SK-N-SH (cell line): ENCODE measurements at regions not wholly inside any gene's neighbourhood (a gene's known extent, or its start where the extent isn't known, plus 50 kb on each side); places are given as distances from the start of the nearest gene placed in this dataset.

ENCODE experiments used
- CTCF ChIA-PET: fragments of 300-600, 350-600 bp; formaldehyde crosslinking; extraction: SDS; loops from one replicate; lab custom pipeline; 2021; lab: Yijun Ruan, JAX
- POLR2A ChIA-PET: fragments of 350-600 bp; sonication (Branson Sonifier 250); formaldehyde crosslinking; extraction: SDS; loops from one replicate; lab custom pipeline; 2020; ENCODE audit warnings: antibody characterized with exemption, inconsistent platforms; lab: Yijun Ruan, JAX
- DNase-seq: peaks from one replicate; pipeline ENCODE4 v3.0.0; 2012
- H2AFZ ChIP-seq: fragments of 200-600 bp; sonication (generic); 2 replicates; pipeline ENCODE4 v1.8.1; 2016; ENCODE audit warnings: antibody characterized with exemption, mild to moderate bottlenecking, low read depth
- H3F3A ChIP-seq: fragments of 200-600 bp; sonication (generic); replicated peaks from 2 replicates; pipeline ENCODE3; 2016; ENCODE audit warnings: antibody characterized with exemption, mild to moderate bottlenecking; ENCODE audit not compliant: insufficient read depth
- H3K27ac ChIP-seq, 2 experiments: fragments of 200-500 bp in 1 of 2; fragments of 200-600 bp in 1 of 2; sonication (Bioruptor generic) in 1 of 2; sonication (generic), shearing (Covaris generic) in 1 of 2; 2 replicates each; pipeline versions ENCODE4 v1.5.1 to v1.6.1; 2014 to 2016; ENCODE audit warnings: low read depth in 2 of 2, inconsistent platforms in 1 of 2, low read length in 1 of 2, mild to moderate bottlenecking in 1 of 2, mixed read lengths in 1 of 2
- H3K27me3 ChIP-seq: fragments of 200-600 bp; sonication (generic), shearing (Covaris generic); 2 replicates; pipeline ENCODE4 v1.6.1; 2016; ENCODE audit warnings: mixed run types; ENCODE audit not compliant: insufficient read depth
- H3K36me3 ChIP-seq, 2 experiments: fragments of 200-500 bp in 1 of 2; fragments of 200-600 bp in 1 of 2; sonication (Bioruptor generic) in 1 of 2; sonication (generic) in 1 of 2; replicated peaks in 1 of 2; 2 replicates each; pipeline versions ENCODE3 to v1.5.1; 2014 to 2016; ENCODE audit warnings: low read length in 1 of 2, mild to moderate bottlenecking in 1 of 2; ENCODE audit not compliant: insufficient read depth in 2 of 2, control insufficient read depth in 1 of 2
- H3K4me1 ChIP-seq, 2 experiments: fragments of 200-500 bp in 1 of 2; fragments of 200-600 bp in 1 of 2; sonication (Bioruptor generic) in 1 of 2; sonication (generic), shearing (Covaris generic) in 1 of 2; 2 replicates each; pipeline versions ENCODE4 v1.5.1 to v1.6.1; 2014 to 2016; ENCODE audit warnings: low read depth in 1 of 2, low read length in 1 of 2, mixed run types in 1 of 2; ENCODE audit not compliant: insufficient read depth in 2 of 2, control insufficient read depth in 1 of 2
- H3K4me2 ChIP-seq: fragments of 200-600 bp; sonication (generic), shearing (Covaris generic); 2 replicates; pipeline ENCODE4 v1.6.1; 2017; ENCODE audit warnings: mixed run types
- H3K4me3 ChIP-seq, 2 experiments: fragments of 200-500 bp in 1 of 2; fragments of 200-600 bp in 1 of 2; sonication (Bioruptor generic) in 1 of 2; sonication (generic), shearing (Covaris generic) in 1 of 2; 2 replicates each; pipeline versions ENCODE4 v1.5.1 to v1.8.1; 2014 to 2016; ENCODE audit warnings: low read depth in 2 of 2, inconsistent platforms in 1 of 2, low read length in 1 of 2, mild to moderate bottlenecking in 1 of 2, mixed read lengths in 1 of 2, moderate library complexity in 1 of 2
- H3K79me2 ChIP-seq: fragments of 200-600 bp; sonication (generic); 2 replicates; pipeline ENCODE4 v1.8.1; 2017; ENCODE audit warnings: mild to moderate bottlenecking; ENCODE audit not compliant: insufficient read depth
- H3K9ac ChIP-seq: fragments of 200-600 bp; sonication (generic); 2 replicates; pipeline ENCODE4 v1.6.1; 2017; ENCODE audit warnings: mixed run types
- H3K9me2 ChIP-seq: fragments of 200-600 bp; sonication (generic); 2 replicates; pipeline ENCODE4 v1.6.1; 2017; ENCODE audit warnings: mixed run types
- H3K9me3 ChIP-seq: fragments of 200-600 bp; sonication (generic); 2 replicates; pipeline ENCODE4 v1.6.1; 2017; ENCODE audit warnings: mixed run types, mild to moderate bottlenecking, moderate library complexity
- H4K20me1 ChIP-seq: fragments of 200-600 bp; sonication (generic); 2 replicates; pipeline ENCODE4 v1.6.1; 2017; ENCODE audit warnings: mild to moderate bottlenecking, mixed run types; ENCODE audit not compliant: insufficient read depth
- ELF1 ChIP-seq: IDR thresholded peaks from 2 replicates; pipeline ENCODE4 v1.4.0; 2012
- EP300 ChIP-seq, 2 experiments: IDR thresholded peaks; 2 replicates each; pipeline versions ENCODE4 v1.4.0 to v1.6.1; 2012; ENCODE audit warnings: borderline replicate concordance in 1 of 2, low read depth in 1 of 2, low read length in 1 of 2
- FOSL2 ChIP-seq: IDR thresholded peaks from 2 replicates; pipeline ENCODE4 v1.4.0; 2012; ENCODE audit warnings: low read depth, mild to moderate bottlenecking, moderate library complexity, borderline replicate concordance
- FOXM1 ChIP-seq: IDR thresholded peaks from 2 replicates; pipeline ENCODE4 v1.4.0; 2012; ENCODE audit warnings: low read depth, mild to moderate bottlenecking
- MAX ChIP-seq: IDR thresholded peaks from 2 replicates; pipeline ENCODE4 v1.4.0; 2012; ENCODE audit warnings: low read depth
- MXI1 ChIP-seq: IDR thresholded peaks from 2 replicates; pipeline ENCODE4 v1.6.1; 2012; ENCODE audit warnings: mild to moderate bottlenecking, low read depth, low read length, improper control_type of control experiment
- NRF1 ChIP-seq: IDR thresholded peaks from 2 replicates; pipeline ENCODE4 v1.6.1; 2012; ENCODE audit warnings: low read depth, mild to moderate bottlenecking, low read length
- RAD21 ChIP-seq: IDR thresholded peaks from 2 replicates; pipeline ENCODE4 v1.6.1; 2012; ENCODE audit warnings: mild to moderate bottlenecking, low read length
- RXRA ChIP-seq: IDR thresholded peaks from 2 replicates; pipeline ENCODE4 v1.4.0; 2012; ENCODE audit warnings: low read depth, mild to moderate bottlenecking, borderline replicate concordance
- TCF12 ChIP-seq: IDR thresholded peaks from 2 replicates; pipeline ENCODE4 v1.4.0; 2012
- USF2 ChIP-seq: fragments of 150-350 bp; IDR thresholded peaks from 2 replicates; pipeline ENCODE4 v1.6.1; 2017; ENCODE audit warnings: antibody characterized with exemption, low read length, low read depth, borderline replicate concordance
- YY1 ChIP-seq: IDR thresholded peaks from 2 replicates; pipeline ENCODE4 v1.4.0; 2012; ENCODE audit warnings: low read depth, mild to moderate bottlenecking
- ZBTB33 ChIP-seq: IDR thresholded peaks from 2 replicates; pipeline ENCODE4 v1.4.0; 2012; ENCODE audit warnings: low read depth, borderline replicate concordance
- WGBS: methylation state at CpG from one replicate; pipeline ENCODE4 v1.1.6; 2017; ENCODE audit warnings: low lambda C conversion rate; 5-methylcytosine and 5-hydroxymethylcytosine counted together

- Histone ChIP-seq H3K27ac (no peak overlapping the region), H3K4me2 (no peak overlapping the region), H3K36me3 (no peaks in the 10 kb centered on the region), H3K4me1 (no peaks in the 10 kb centered on the region), H3F3A (no peaks in the 10 kb centered on the region), H3K9ac (no peak overlapping the region), H4K20me1 (no peaks in the 10 kb centered on the region), H3K27me3 (no peaks in the 10 kb centered on the region), H3K9me2 (0 out of 2 replicates have a peak, but pooled peaks cover 2% of the 10 kb centered on the region), H2AFZ (no peak overlapping the region), H3K9me3 (peaks cover under 1% of the 10 kb centered on the region; the same call in 1 of the 2 replicates), H3K79me2 (no peaks in the 10 kb centered on the region), H3K4me3 (no peak overlapping the region)
- TF ChIP-seq USF2: no peak
- no peak for TF ChIP-seq TCF12
- TF ChIP-seq ELF1: no peak
- no peak for TF ChIP-seq MXI1
- TF ChIP-seq FOSL2: no peak
- no peak for TF ChIP-seq YY1
- no peak for TF ChIP-seq MAX
- TF ChIP-seq ZBTB33: no peak
- no peak for TF ChIP-seq RXRA
- CTCF ChIA-PET: no interaction called here
- no peak for DNase-seq
- POLR2A ChIA-PET: no interaction called here
- 26% methylated on average over 1 of the region's 1 CpG for WGBS
These were observed 548.3 kb downstream of the GATA3 start for GRCh38 chr10:8602821-8603220.

GRCh38 chr10:8614054-8614565, 559.6 kb downstream of the GATA3 start:
- CTCF ChIA-PET: no interaction called here

More at GRCh38 chr10:8614054-8614565, 559.6 kb downstream of the GATA3 start:
- H3K79me2 ChIP-seq: no peaks in the 10 kb centered on the region
- TF ChIP-seq RAD21 (no peak), ELF1 (no peak), NRF1 (no peak), EP300 (IDR thresholded peaks at IDR 0.05; ENCODE audit: borderline replicate concordance in 1 of 2, low read depth in 1 of 2, low read length in 1 of 2) (no peak), FOXM1 (no peak)
- H3K9me2 ChIP-seq: no peaks in the 10 kb centered on the region
- no peaks in the 10 kb centered on the region for H3K4me1 ChIP-seq
- H3K9ac ChIP-seq: no peak overlapping the region
- DNase-seq: no peak
- no peak overlapping the region for H3K27ac ChIP-seq
- H3K4me2 ChIP-seq: no peak overlapping the region
- no peak overlapping the region for H2AFZ ChIP-seq
- POLR2A ChIA-PET: no interaction called here
- no peaks in the 10 kb centered on the region for H3K36me3 ChIP-seq
- no peaks in the 10 kb centered on the region for H4K20me1 ChIP-seq
- H3F3A ChIP-seq: no peaks in the 10 kb centered on the region
- H3K27me3 ChIP-seq: no peaks in the 10 kb centered on the region
- WGBS: 51% methylated on average over 6 of the region's 6 CpGs
- no peak overlapping the region for H3K4me3 ChIP-seq
- no peaks in the 10 kb centered on the region for H3K9me3 ChIP-seq
